K562 (cell line): ENCODE measurements at regions not wholly inside any gene's neighbourhood (a gene's known extent, or its start where the extent isn't known, plus 50 kb on each side); places are given as distances from the start of the nearest gene placed in this dataset.

ENCODE experiments used
- CHD2 ChIP-seq: IDR thresholded peaks from 2 replicates; pipeline ENCODE4 v1.6.1; 2011; ENCODE audit warnings: low read depth, low read length
- E2F1 ChIP-seq: sonication (generic); formaldehyde crosslinking; IDR thresholded peaks from 2 replicates; pipeline ENCODE4 v1.8.1; 2023; ENCODE audit warnings: mild to moderate bottlenecking, missing genetic modification reagents, moderate library complexity
- FOXP1 ChIP-seq: sonication (generic); formaldehyde crosslinking; IDR thresholded peaks from 2 replicates; pipeline ENCODE4 v1.8.0; 2022; ENCODE audit warnings: mild to moderate bottlenecking, missing genetic modification reagents
- SRSF7 ChIP-seq: fragments of 200-400 bp; formaldehyde crosslinking; optimal IDR thresholded peaks from 2 replicates; pipeline ENCODE3; 2017; ENCODE audit warnings: mild to moderate bottlenecking, low read depth, low read length
- TARDBP ChIP-seq: fragments of 450-650 bp; IDR thresholded peaks from 2 replicates; pipeline ENCODE4 v1.6.1; 2016
- ZFP36 ChIP-seq: fragments of 150-350 bp; IDR thresholded peaks from 2 replicates; pipeline ENCODE4 v1.6.1; 2018; ENCODE audit warnings: low read length, low read depth; ENCODE audit not compliant: partially characterized antibody
- ZNF717 ChIP-seq: fragments of 250-450 bp; sonication (Bioruptor Pico); IDR thresholded peaks from 2 replicates; pipeline ENCODE4 v1.5.0; 2021

DNA sequence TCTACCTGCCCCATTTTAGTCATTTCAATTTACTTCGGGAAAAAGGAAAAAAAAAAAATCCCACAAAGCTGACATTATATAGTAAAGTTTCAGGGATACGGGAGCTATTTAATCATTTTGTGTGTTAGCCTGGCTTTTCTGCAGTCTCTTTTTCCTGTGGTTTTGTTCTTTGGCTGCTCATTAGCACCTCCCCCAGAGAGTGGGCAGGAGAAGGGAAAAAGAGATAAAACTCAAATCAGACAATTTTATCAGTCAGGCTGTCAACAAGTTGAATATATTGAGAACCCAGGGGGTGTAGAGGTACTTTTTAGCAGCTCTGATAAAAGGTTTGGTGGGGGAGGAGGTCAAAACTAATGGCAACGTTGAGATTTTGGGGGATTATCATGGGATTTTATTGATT lies 559.0 kb upstream of the PSMD7 start:
- TF ChIP-seq SRSF7 (no peak), ZFP36 (no peak), TARDBP (no peak), E2F1 (CRISPR knock-in tag) (no peak), FOXP1 (CRISPR knock-in tag) (no peak), ZNF717 (CRISPR knock-in tag) (no peak), CHD2 (no peak)
